ENCODE measurements at regions not wholly inside any gene's neighbourhood (a gene's known extent, or its start where the extent isn't known, plus 50 kb on each side); places are given as distances from the start of the nearest gene placed in this dataset.

GRCh38 chr16:50430076-50430475 lies 61.3 kb upstream of the BRD7 start:
- ATAC-seq: no peak

GRCh38 chr16:50428742-50429141 lies 60.0 kb upstream of the BRD7 start:
- intact Hi-C loops (cut with DNase I): no loop called here
- DNase-seq (ENCODE audit: missing footprints) (no peak), ATAC-seq (no peak)

More at GRCh38 chr16:50430076-50430475, 61.3 kb upstream of the BRD7 start:
- no peak for DNase-seq (ENCODE audit: missing footprints)
- intact Hi-C loops (cut with DNase I): no loop called here

- intact Hi-C loops (cut with DNase I): no loop called here
- no peak for DNase-seq (ENCODE audit: missing footprints)
- ATAC-seq: no peak
Observed at GRCh38 chr16:50428116-50428515, 59.3 kb upstream of the BRD7 start.

GRCh38 chr16:50427107-50427506 lies 58.3 kb upstream of the BRD7 start:
- DNase-seq (ENCODE audit: missing footprints): no peak
- no peak for ATAC-seq
- intact Hi-C loops (cut with DNase I): no loop called here

GRCh38 chr16:50425648-50426047 lies 56.9 kb upstream of the BRD7 start:
- no peak for ATAC-seq
- intact Hi-C loops (cut with DNase I): no loop called here
- no peak for DNase-seq (ENCODE audit: missing footprints)

- intact Hi-C loops (cut with DNase I): no loop called here
- DNase-seq (ENCODE audit: missing footprints): no peak
- no peak for ATAC-seq
Observed at GRCh38 chr16:50425044-50425443, 56.3 kb upstream of the BRD7 start.

- intact Hi-C loops (cut with DNase I): no loop called here
Observed at GRCh38 chr16:50422926-50423325, 54.1 kb upstream of the BRD7 start.

GRCh38 chr16:50419116-50419515 lies 50.3 kb upstream of the BRD7 start:
- ATAC-seq (no peak), DNase-seq (ENCODE audit: missing footprints) (no peak)
- intact Hi-C loops (cut with DNase I): no loop called here

More at GRCh38 chr16:50422926-50423325, 54.1 kb upstream of the BRD7 start:
- DNase-seq (ENCODE audit: missing footprints) (no peak), ATAC-seq (no peak)
